ENCODE measurements at regions not wholly inside any gene's neighbourhood (a gene's known extent, or its start where the extent isn't known, plus 50 kb on each side); places are given as distances from the start of the nearest gene placed in this dataset.

DNA sequence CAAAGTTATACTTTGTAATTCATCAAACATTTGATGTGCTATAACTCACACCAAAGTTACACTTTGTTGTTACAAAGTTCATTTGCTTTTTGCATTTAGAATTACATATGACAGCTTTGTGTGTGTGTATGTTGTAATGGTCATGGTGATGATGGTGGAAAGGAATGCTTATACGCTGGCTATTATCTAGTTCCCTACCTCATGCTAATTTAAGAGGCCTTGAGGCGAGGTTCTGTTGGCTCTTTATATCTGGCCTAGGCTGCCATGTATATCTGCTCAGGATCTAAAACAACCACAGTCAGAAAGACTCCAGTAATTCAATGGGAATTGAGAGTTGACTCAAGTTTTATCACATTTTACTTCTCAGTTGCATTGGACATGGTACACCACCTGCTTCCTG, 123.4 kb downstream of the SLC17A6 start:
- TF ChIP-seq, protein P1, sequence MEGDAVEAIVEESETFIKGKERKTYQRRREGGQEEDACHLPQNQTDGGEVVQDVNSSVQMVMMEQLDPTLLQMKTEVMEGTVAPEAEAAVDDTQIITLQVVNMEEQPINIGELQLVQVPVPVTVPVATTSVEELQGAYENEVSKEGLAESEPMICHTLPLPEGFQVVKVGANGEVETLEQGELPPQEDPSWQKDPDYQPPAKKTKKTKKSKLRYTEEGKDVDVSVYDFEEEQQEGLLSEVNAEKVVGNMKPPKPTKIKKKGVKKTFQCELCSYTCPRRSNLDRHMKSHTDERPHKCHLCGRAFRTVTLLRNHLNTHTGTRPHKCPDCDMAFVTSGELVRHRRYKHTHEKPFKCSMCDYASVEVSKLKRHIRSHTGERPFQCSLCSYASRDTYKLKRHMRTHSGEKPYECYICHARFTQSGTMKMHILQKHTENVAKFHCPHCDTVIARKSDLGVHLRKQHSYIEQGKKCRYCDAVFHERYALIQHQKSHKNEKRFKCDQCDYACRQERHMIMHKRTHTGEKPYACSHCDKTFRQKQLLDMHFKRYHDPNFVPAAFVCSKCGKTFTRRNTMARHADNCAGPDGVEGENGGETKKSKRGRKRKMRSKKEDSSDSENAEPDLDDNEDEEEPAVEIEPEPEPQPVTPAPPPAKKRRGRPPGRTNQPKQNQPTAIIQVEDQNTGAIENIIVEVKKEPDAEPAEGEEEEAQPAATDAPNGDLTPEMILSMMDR (conservative IDR thresholded peaks at IDR 0.05) = no peak
- H3K27ac ChIP-seq = no peak overlapping the region

DNA sequence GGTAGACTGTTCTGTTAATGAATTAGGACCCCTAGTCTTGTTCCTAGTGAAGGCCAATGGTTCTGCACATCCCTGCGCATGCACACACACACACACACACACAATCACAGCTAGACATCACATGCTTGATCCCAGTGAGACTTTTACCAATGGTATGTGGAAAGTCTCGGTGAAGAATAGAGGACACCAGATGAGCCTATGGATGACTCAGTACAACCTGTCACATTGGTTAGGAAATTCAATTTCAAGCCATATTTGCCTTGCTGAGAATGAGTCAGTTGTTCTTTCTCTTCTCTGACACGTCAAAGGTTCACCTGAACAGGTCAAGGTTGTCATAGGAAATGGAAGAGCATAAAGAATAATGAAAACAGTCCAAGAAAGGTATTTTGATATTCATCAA, 122.0 kb downstream of the SLC17A6 start:
- TF ChIP-seq, protein P1 (conservative IDR thresholded peaks at IDR 0.05) = no peak
- H3K27ac ChIP-seq = no peak overlapping the region

DNA sequence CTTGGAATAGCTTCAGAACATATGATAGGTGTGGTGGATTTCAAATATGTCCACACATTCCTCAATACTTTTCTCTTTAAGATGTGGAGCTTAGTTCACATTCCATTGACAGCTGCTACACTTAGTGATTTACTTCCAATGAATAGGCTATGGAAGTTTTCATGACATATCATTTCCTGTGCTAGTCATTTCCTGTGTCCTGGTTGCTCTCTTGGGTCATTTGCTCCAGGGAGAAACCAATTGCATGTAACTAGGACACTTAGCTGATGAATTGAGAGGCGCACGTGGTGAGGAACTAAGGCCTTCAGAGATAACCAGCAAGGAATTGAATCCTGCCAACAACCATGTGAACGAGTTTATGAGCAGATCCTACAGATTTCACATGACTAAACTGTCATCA, 120.9 kb downstream of the SLC17A6 start:
- no peak overlapping the region for H3K27ac ChIP-seq
- TF ChIP-seq, protein P1 (conservative IDR thresholded peaks at IDR 0.05) = no peak

DNA sequence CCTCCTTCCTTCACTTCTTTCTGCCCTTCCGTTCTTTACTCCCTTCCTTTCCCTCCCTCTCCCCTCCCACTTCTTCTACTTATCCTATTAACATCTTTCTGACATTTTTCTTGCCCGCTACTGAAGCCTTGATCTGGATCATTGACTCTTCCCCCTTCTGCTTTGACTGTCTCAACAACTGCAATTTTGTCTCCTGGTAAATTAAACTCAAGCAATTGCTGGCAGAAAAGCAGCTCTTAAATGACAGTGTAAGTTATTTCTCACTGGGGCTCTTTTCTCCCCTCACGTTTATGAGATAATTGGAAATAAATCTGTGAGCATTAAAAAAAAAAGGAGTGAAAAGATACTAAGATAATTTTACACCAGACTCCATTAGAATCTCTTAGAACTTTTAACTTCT, 120.0 kb downstream of the SLC17A6 start:
- no peak overlapping the region for H3K27ac ChIP-seq
- TF ChIP-seq, protein P1 (conservative IDR thresholded peaks at IDR 0.05) = no peak

DNA sequence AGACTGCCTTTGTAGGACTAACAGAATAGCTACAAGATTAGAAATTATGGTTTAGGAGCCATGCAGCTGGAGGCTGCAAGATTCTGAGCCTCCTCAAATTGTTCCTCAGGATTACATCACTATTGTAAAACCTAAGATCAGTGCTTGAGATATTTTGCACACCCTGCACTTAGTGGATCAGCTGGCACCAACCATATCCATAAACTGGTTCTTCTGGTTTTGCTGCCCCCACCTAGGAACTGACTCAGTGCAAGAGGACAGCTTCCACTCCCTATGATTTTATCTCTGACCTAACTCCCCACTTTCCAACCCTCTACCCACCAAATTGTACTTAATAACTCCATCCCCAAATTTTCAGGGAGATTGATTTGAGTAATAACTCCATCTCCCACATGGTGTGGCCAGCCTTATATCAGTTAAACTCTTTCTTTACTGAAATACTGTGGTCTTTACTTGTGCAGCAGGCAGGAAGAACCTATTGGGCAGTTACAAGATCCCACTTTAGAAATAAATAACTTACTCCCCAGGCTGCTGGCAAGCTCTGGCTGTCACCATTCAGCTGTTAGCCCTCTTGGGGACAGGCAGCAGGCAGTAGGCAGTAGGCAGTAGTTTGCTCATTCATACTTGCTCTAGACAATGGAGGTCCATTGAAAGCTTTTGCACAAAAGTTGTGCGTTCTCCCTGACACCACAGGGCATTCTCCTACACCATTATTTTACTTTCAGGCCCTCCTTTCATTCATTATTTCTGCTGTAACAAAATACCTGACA, 119.0 kb downstream of the SLC17A6 start:
- TF ChIP-seq, protein P1 (conservative IDR thresholded peaks at IDR 0.05) = no peak
- no peak overlapping the region for H3K27ac ChIP-seq

DNA sequence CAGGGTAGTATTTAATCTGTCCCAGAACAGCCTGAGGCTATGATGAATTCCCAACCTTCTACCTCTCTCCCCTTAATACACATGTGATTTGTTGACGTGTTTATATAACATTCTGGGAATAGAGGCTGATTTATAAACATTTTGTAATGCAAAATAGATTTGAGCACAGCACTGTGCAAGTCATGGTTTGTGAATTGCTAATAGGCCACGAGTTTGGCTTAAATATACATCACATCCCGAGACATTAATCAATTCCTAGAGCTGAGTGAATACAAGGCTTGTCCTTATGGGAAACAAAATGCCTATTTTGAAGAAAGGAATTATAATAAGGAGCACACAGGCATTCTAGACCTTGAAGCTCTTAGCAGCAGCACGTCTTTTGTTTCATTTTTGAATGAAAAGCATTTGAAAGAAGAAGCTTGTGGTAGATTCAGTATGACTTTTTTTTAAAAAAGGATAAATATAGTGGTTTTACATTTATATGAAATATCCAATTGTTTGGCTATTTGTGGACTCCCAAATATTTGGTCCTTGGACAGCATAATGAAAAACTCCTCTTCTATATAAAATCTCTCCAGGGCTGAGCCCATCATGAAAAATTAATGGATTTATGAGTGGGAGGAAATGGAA, 116.4 kb downstream of the SLC17A6 start:
- TF ChIP-seq, protein P1 (conservative IDR thresholded peaks at IDR 0.05) = no peak
- H3K27ac ChIP-seq = no peak overlapping the region

DNA sequence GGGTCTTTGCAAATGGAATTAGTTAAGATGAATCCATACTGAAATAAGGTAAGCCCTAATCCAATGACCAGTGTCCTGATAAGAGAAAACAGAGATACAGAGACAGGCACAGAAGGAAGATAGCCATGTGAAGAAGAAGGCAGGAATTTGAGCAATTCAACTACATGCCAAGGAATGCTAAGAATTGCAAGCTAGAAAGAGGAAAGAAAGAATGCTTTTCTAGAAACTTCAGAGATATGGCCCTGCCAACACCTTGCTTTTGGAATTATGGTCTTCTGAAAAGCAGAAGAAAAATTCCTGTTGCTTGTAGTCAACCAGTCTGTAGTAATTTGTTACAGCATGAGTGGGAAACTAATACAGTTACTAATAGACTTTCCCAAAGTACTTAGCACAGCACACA, 111.3 kb downstream of the SLC17A6 start:
- TF ChIP-seq, protein P1 (conservative IDR thresholded peaks at IDR 0.05) = no peak
- no peak overlapping the region for H3K27ac ChIP-seq
